HG03280 (cell line): ENCODE measurements at regions not wholly inside any gene's neighbourhood (a gene's known extent, or its start where the extent isn't known, plus 50 kb on each side); places are given as distances from the start of the nearest gene placed in this dataset.
"Not testable (repeated sequence)": the region's sequence is repeated elsewhere in the genome, so short reads cannot be mapped to it uniquely, and the experiment has no call there.

Source experiments
- ATAC-seq: cut with Tn5 transposase; IDR thresholded peaks from one replicate; pipeline ENCODE4 v1.9.1; 2021; ENCODE audit warnings: mild to moderate bottlenecking, moderate library complexity; ENCODE audit not compliant: unreplicated experiment

- no peak for ATAC-seq
Observed at GRCh38 chr22:23397613-23398567, 182.2 kb downstream of the IGLL1 start.

GRCh38 chr22:23397008-23397612 lies 183.0 kb downstream of the IGLL1 start:
- no peak for ATAC-seq

- no peak for ATAC-seq
Observed at GRCh38 chr22:23396362-23397007, 183.6 kb downstream of the IGLL1 start.

GRCh38 chr22:23395530-23396361 lies 184.3 kb downstream of the IGLL1 start:
- ATAC-seq, result no peak

- no peak for ATAC-seq
Observed at GRCh38 chr22:23394525-23395326, 185.4 kb downstream of the IGLL1 start.

GRCh38 chr22:23393721-23394320 lies 186.3 kb downstream of the IGLL1 start:
- ATAC-seq, result no peak

- ATAC-seq, result not testable (repeated sequence)
Observed at GRCh38 chr22:23393199-23393598, 186.9 kb downstream of the IGLL1 start.

GRCh38 chr22:23392420-23393121 lies 187.5 kb downstream of the IGLL1 start:
- no peak for ATAC-seq

- no peak for ATAC-seq
Observed at GRCh38 chr22:23391022-23391421, 189.1 kb downstream of the IGLL1 start.

GRCh38 chr22:23389271-23390071 lies 190.6 kb downstream of the IGLL1 start:
- no peak for ATAC-seq

- ATAC-seq, result no peak
Observed at GRCh38 chr22:23388517-23388890, 191.6 kb downstream of the IGLL1 start.

GRCh38 chr22:23387827-23388516 lies 192.1 kb downstream of the IGLL1 start:
- no peak for ATAC-seq

- ATAC-seq, result no peak
Observed at GRCh38 chr22:23386822-23387580, 193.1 kb downstream of the IGLL1 start.

GRCh38 chr22:23385678-23386631 lies 194.1 kb downstream of the IGLL1 start:
- ATAC-seq, result no peak

- ATAC-seq, result no peak
Observed at GRCh38 chr22:23384923-23385677, 195.0 kb downstream of the IGLL1 start.
